GM13976 (cell line): ENCODE measurements at regions not wholly inside any gene's neighbourhood (a gene's known extent, or its start where the extent isn't known, plus 50 kb on each side); places are given as distances from the start of the nearest gene placed in this dataset.

Source experiments
- DNase-seq: peaks from one replicate; pipeline ENCODE4 v3.0.0; 2012; ENCODE audit warnings: low spot score
- in situ Hi-C: fragments of 300-500 bp; cut with MboI; formaldehyde crosslinking; loops from one replicate; pipeline ENCODE4 v1.12.0; 2022; ENCODE audit warnings: low sequenced_read_pairs, mixed read lengths, inconsistent platforms; ENCODE audit not compliant: unreplicated experiment
- TF ChIP-seq, protein P1 (sequence below): IDR thresholded peaks from 2 replicates; pipeline ENCODE4 v1.5.1; 2012; ENCODE audit warnings: borderline replicate concordance, mild to moderate bottlenecking; ENCODE audit not compliant: insufficient read depth; ENCODE audit errors: extremely low read depth, missing control alignments, control extremely low read depth

DNA sequence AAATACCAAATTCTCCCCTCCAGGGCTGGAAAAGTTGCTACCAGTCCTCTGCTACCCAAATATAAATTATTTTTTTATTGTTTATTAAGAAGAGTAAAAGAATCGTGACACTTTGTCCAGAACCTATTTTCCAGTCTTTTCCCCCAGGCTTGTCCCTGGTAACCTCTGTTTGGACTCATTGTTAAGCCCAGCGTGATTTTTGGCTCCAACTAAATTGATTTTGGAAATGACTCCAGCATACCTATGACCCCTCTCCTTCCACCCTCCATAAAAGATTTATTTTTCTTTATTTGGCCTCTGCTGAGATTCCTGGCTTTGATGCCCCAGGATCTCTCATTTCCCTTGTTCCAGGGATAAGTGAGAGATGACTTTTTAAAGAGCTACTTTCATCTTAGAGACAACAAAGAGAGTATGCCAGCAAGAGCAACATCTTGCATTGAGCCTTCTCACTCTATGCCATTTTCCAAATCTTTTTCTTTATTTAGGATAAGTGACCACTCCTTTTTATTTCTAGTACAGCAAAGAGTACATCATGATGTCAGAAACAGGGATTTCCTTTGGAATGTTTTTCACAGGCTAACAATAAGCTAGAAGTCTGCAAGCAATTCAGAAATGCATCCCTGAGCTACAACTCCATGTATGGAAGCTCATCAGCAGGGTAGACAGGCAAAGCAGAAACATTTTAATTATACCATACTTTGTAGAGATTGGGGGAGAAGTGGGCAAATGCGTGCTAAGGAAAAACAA, 75.8 kb downstream of the DAD1 start:
- no peak for DNase-seq
- in situ Hi-C loops, result no loop called here
- TF ChIP-seq, protein P1, sequence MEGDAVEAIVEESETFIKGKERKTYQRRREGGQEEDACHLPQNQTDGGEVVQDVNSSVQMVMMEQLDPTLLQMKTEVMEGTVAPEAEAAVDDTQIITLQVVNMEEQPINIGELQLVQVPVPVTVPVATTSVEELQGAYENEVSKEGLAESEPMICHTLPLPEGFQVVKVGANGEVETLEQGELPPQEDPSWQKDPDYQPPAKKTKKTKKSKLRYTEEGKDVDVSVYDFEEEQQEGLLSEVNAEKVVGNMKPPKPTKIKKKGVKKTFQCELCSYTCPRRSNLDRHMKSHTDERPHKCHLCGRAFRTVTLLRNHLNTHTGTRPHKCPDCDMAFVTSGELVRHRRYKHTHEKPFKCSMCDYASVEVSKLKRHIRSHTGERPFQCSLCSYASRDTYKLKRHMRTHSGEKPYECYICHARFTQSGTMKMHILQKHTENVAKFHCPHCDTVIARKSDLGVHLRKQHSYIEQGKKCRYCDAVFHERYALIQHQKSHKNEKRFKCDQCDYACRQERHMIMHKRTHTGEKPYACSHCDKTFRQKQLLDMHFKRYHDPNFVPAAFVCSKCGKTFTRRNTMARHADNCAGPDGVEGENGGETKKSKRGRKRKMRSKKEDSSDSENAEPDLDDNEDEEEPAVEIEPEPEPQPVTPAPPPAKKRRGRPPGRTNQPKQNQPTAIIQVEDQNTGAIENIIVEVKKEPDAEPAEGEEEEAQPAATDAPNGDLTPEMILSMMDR, result no peak

DNA sequence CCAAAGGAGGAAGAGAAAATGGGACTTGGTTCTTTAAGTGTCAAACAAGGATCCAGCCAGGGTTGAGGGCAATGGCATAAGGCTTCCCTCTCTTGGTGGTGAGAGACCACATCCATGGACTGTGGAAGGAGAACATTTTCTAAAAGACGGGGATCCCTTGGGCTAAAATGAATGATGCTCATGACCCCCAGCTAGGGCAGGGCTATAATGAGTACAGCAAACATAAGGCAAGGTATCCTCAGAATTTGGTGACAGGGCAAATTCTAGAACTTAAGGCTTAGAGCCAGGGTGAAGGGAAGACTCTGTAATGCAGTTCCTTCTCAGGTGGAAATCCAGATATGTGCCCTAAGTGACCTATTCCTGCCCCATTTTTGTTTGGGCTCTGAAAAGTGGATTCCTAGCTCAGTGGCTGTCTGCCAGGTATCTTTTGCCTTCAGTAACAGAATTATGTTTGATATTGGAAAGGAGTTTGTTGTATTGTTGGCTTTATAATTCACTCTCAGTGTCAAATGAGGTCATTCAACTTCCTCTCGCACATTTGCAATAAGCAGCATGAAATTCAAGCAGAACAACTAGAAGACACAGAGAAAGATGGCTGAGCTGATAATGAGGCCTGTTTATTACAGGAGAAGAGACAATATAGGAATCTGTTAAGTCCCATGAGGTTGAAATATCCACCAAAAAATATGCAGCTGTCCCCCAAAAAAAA, 76.8 kb downstream of the DAD1 start:
- no peak for DNase-seq
- TF ChIP-seq, protein P1, result no peak

DNA sequence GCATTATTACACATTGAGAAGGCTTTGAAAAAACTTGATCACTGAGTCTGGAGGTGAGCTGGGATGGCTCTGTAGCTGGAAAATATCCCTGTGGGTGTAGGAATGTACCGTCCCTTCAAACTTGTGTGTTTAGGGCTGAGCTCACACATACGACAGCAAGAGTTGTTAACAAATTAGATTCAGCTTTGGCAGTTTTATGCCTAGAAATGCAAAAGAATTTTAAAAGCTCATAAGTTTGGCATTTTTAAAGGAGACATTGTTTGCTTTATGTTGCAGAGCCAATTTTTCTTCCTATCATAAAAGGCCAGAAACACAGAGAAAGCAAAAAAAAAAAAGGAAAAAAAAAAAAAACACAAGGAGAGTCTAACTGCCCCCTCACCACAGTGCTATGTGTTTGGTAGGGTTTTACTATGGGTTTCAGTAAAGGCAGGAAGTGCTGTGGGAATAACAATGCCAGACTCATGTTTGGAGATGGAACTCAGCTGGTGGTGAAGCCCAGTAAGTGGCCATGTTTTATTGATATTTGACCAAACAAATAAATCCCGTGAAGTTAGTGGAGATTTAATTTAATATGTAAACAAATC, 78.4 kb downstream of the DAD1 start:
- DNase-seq, result no peak
- in situ Hi-C loops, result no loop called here
- TF ChIP-seq, protein P1, result no peak

More for the DNA sequence above, 76.8 kb downstream of the DAD1 start:
- in situ Hi-C loops, result no loop called here

DNA sequence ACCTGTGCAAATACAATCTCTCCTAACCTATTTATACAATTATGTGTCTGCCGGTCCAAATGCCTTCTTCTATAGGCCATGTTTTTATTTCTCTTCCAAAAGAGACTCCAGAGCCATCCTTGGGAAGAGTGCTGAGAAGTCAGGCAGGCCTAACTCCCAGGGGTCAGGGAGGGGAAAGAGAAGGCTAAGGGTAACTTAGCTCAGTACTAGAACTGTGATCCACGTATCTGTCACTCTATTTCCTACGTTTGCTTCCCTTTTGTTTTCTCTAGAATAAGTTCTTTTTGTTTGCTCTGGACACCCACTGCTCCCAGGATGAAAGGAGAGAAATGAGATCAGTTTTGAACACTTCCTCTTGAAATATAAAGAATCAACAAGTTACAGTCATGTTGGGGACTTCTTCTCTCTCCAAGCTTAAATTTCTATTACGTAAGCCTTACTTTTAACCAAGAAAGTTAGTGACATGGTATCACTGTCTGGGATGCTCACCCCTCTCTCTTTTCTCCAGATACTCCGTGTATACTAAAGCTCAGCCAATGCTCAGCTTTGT, 79.2 kb downstream of the DAD1 start:
- no peak for DNase-seq
- in situ Hi-C loops, result no loop called here
- TF ChIP-seq, protein P1, result no peak

DNA sequence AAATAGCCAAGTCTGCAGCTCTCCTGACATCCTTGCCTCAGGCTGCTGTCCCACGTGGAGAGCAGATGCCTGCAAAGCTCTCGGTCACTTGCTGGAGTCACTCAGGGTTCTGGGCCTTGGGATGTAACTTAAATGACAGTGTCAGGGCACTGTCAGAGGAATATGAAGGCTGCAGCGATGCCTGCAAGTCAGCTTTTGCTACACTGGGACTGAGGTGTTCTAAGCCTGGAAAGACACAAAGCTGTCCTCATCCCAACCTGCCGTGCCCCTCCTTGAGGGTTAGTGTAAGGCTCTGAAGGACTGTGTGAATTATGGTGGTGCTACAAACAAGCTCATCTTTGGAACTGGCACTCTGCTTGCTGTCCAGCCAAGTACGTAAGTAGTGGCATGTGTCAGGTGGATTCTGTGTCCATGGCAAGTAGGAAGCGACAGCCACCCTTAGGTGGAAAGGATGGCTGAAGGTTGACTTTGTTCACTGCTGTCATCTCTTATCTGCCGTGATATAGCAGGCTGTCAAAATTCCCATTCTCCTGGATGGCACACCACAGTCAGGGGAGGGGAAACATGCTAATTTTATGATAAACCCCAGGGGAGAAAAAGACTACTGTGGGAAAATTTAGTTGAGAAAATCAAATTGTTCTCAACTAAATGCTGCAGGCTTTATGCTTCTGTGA, 79.9 kb downstream of the DAD1 start:
- TF ChIP-seq, protein P1, result no peak
- no peak for DNase-seq
- in situ Hi-C loops, result no loop called here

DNA sequence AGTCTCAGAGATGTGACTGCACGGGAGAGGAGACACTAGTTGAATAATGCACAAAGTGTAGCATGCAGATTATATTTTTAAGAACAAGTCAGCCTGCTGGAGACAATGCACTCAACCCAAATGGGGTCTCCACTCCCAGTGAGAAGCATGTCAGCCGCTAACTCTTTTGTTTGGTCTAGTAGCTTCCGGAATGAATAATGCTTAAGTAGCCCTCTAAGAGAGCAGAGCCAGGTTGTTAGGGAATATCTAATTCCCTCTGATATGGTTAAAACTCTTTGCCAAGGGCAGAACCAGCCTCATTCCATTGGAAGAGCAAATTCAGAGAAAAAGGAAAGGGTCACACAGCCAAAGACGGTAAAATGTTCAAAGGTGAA, 80.4 kb downstream of the DAD1 start:
- in situ Hi-C loops, result no loop called here
- no peak for DNase-seq
- TF ChIP-seq, protein P1, result no peak
